ENCODE measurements at regions not wholly inside any gene's neighbourhood (a gene's known extent, or its start where the extent isn't known, plus 50 kb on each side); places are given as distances from the start of the nearest gene placed in this dataset.

DNA sequence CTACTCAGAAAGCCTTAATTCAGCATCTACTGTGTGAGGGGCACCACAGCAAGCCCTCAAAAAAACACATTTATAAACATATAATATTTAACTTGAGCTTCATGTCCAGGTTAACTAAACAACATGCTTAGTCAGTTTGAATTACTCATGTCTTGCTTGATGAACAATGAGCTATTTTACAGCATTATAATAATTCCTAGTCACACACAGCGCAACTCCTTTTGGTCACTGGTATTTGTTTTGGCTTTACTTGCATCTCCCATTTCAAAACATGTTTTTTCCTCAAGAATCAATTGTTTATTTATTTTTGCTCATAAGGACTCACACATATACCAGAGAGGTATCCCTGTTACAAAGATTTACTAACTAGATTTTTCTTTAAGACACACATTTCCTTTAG is 616.7 kb upstream of the DAB2 start:
- TF ChIP-seq, protein P1, sequence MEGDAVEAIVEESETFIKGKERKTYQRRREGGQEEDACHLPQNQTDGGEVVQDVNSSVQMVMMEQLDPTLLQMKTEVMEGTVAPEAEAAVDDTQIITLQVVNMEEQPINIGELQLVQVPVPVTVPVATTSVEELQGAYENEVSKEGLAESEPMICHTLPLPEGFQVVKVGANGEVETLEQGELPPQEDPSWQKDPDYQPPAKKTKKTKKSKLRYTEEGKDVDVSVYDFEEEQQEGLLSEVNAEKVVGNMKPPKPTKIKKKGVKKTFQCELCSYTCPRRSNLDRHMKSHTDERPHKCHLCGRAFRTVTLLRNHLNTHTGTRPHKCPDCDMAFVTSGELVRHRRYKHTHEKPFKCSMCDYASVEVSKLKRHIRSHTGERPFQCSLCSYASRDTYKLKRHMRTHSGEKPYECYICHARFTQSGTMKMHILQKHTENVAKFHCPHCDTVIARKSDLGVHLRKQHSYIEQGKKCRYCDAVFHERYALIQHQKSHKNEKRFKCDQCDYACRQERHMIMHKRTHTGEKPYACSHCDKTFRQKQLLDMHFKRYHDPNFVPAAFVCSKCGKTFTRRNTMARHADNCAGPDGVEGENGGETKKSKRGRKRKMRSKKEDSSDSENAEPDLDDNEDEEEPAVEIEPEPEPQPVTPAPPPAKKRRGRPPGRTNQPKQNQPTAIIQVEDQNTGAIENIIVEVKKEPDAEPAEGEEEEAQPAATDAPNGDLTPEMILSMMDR (conservative IDR thresholded peaks at IDR 0.05 in 1 of 2, IDR thresholded peaks at IDR 0.05 in 1 of 2; ENCODE audit: low read depth in 1 of 2, low read length in 2 of 2), result no peak
- no peak for TF ChIP-seq EZH2 (IDR thresholded peaks at IDR 0.05; ENCODE audit: low read length, missing control alignments)

Data from fibroblast of lung (primary cell).